Lower lobe of right lung (tissue), 2 donors: ENCODE measurements at regions not wholly inside any gene's neighbourhood (a gene's known extent, or its start where the extent isn't known, plus 50 kb on each side); places are given as distances from the start of the nearest gene placed in this dataset.

Source experiments
- ATAC-seq, 2 donors: fragments of 200-7000 bp; cut with Tn5 transposase; one replicate each; pipeline ENCODE4 v1.9.1; 2020 to 2022; ENCODE audit warnings: mild to moderate bottlenecking in 2 of 2, moderate library complexity in 2 of 2
- DNase-seq: peaks from one replicate; pipeline ENCODE4 v3.0.0-alpha.2; 2020
- H3K27ac ChIP-seq: fragments of 200-600 bp; one replicate; pipeline ENCODE4 v1.8.0; 2022
- H3K27me3 ChIP-seq: fragments of 200-600 bp; one replicate; pipeline ENCODE4 v1.8.0; 2022; ENCODE audit warnings: low read depth
- H3K36me3 ChIP-seq: fragments of 200-600 bp; one replicate; pipeline ENCODE4 v1.8.0; 2022; ENCODE audit warnings: mild to moderate bottlenecking
- H3K4me1 ChIP-seq: fragments of 200-600 bp; one replicate; pipeline ENCODE4 v1.8.0; 2022
- H3K4me3 ChIP-seq: fragments of 200-600 bp; one replicate; pipeline ENCODE4 v1.8.0; 2022; ENCODE audit warnings: mild to moderate bottlenecking
- H3K9me3 ChIP-seq: fragments of 200-600 bp; one replicate; pipeline ENCODE4 v1.8.0; 2022
- intact Hi-C: fragments of 100-400 bp; cut with DNase I; formaldehyde crosslinking; loops from one replicate; pipeline ENCODE4 v1.11.0; 2022
- TF ChIP-seq, protein P1 (sequence below): fragments of 200-600 bp; IDR thresholded peaks from one replicate; pipeline ENCODE4 v1.8.0; 2022; ENCODE audit warnings: antibody characterized with exemption, mild to moderate bottlenecking
- donor health status: DM: no; HTN: yes; CAD: no; lungs with severe emphysema.

GRCh38 chr13:22271903-22272302 lies 601.0 kb downstream of the FGF9 start:
- intact Hi-C loops = no loop called here

DNA sequence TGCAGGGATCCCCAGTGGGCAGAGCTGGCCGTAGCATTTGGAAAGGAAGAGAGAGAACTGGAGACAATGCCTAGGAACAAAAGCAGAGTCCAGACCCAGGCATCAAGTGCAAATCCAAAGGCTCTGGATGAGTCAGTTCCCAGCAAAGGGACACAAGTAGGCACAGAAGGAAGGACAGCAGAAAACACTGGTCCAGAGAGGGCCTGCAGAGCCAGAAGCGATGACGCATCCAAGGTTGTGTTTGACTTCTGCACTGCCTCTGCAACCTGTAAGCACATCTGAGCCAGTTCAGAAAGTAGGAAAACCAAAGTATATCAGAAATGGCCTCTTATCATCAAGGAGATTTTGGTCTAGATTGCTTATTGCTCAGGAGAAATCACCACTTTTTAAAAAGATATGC lies 604.5 kb downstream of the FGF9 start:
- intact Hi-C loops = no loop called here
- Histone ChIP-seq H3K27me3 (no peaks in the 10 kb centered on the region), H3K36me3 (no peaks in the 10 kb centered on the region), H3K27ac (no peak overlapping the region), H3K4me1 (no peaks in the 10 kb centered on the region), H3K9me3 (no peaks in the 10 kb centered on the region), H3K4me3 (no peak overlapping the region)
- ATAC-seq (no peak), DNase-seq (no peak)
- TF ChIP-seq, protein P1, sequence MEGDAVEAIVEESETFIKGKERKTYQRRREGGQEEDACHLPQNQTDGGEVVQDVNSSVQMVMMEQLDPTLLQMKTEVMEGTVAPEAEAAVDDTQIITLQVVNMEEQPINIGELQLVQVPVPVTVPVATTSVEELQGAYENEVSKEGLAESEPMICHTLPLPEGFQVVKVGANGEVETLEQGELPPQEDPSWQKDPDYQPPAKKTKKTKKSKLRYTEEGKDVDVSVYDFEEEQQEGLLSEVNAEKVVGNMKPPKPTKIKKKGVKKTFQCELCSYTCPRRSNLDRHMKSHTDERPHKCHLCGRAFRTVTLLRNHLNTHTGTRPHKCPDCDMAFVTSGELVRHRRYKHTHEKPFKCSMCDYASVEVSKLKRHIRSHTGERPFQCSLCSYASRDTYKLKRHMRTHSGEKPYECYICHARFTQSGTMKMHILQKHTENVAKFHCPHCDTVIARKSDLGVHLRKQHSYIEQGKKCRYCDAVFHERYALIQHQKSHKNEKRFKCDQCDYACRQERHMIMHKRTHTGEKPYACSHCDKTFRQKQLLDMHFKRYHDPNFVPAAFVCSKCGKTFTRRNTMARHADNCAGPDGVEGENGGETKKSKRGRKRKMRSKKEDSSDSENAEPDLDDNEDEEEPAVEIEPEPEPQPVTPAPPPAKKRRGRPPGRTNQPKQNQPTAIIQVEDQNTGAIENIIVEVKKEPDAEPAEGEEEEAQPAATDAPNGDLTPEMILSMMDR = no peak

More at GRCh38 chr13:22271903-22272302, 601.0 kb downstream of the FGF9 start:
- H3K27me3 ChIP-seq = no peaks in the 10 kb centered on the region
- DNase-seq (no peak), ATAC-seq (no peak)
- H3K4me3 ChIP-seq = no peak overlapping the region
- H3K4me1 ChIP-seq = no peaks in the 10 kb centered on the region
- H3K9me3 ChIP-seq = no peaks in the 10 kb centered on the region
- TF ChIP-seq, protein P1 = no peak
- H3K36me3 ChIP-seq = no peaks in the 10 kb centered on the region
- no peak overlapping the region for H3K27ac ChIP-seq

GRCh38 chr13:22276616-22277015 lies 605.7 kb downstream of the FGF9 start:
- no peaks in the 10 kb centered on the region for H3K4me1 ChIP-seq
- TF ChIP-seq, protein P1 = no peak
- intact Hi-C loops = no loop called here
- H3K4me3 ChIP-seq = no peak overlapping the region
- no peaks in the 10 kb centered on the region for H3K27me3 ChIP-seq
- no peak overlapping the region for H3K27ac ChIP-seq
- no peaks in the 10 kb centered on the region for H3K9me3 ChIP-seq
- no peaks in the 10 kb centered on the region for H3K36me3 ChIP-seq
- ATAC-seq (no peak), DNase-seq (no peak)

GRCh38 chr13:22278336-22278929 lies 607.6 kb downstream of the FGF9 start:
- intact Hi-C loops = no loop called here
- H3K4me1 ChIP-seq = no peaks in the 10 kb centered on the region
- H3K9me3 ChIP-seq = no peaks in the 10 kb centered on the region
- no peak overlapping the region for H3K4me3 ChIP-seq
- peak; percentile 35 to 61 for ATAC-seq
- TF ChIP-seq, protein P1 = peak; percentile 37
- no peaks in the 10 kb centered on the region for H3K36me3 ChIP-seq
- H3K27me3 ChIP-seq = no peaks in the 10 kb centered on the region
- no peak overlapping the region for H3K27ac ChIP-seq
- no peak for DNase-seq

DNA sequence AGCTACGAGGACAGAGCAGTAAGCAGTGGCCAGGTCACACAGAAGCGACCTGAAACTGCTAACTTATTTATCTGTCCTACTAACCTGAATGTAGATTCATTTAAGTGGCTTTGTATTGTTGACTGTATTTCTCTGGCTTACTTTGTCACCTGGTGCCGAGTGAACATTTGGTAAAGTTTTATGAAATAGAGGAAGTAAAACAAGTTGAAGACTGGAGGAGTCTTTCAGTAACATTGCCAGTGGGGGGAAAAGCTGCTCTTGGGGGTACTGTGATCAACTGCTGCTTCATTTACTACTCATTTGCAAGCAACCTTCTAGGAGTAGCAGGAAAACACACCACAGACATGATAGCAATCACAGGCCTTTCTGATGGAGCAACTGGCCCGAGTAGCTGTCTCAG lies 615.0 kb downstream of the FGF9 start:
- ATAC-seq (no peak), DNase-seq (no peak)
- no peaks in the 10 kb centered on the region for H3K36me3 ChIP-seq
- H3K27me3 ChIP-seq = no peaks in the 10 kb centered on the region
- no peaks in the 10 kb centered on the region for H3K9me3 ChIP-seq
- no peak overlapping the region for H3K27ac ChIP-seq
- H3K4me1 ChIP-seq = no peaks in the 10 kb centered on the region
- intact Hi-C loops = no loop called here
- no peak overlapping the region for H3K4me3 ChIP-seq
- TF ChIP-seq, protein P1 = no peak
